GM18873 (cell line): ENCODE measurements at regions not wholly inside any gene's neighbourhood (a gene's known extent, or its start where the extent isn't known, plus 50 kb on each side); places are given as distances from the start of the nearest gene placed in this dataset.

Experiments
- ATAC-seq: cut with Tn5 transposase; IDR thresholded peaks from one replicate; pipeline ENCODE4 v1.9.1; 2021; ENCODE audit warnings: mild to moderate bottlenecking, moderate library complexity, moderate number of reproducible peaks; ENCODE audit not compliant: unreplicated experiment, low FRiP score

- no peak for ATAC-seq
Measured at GRCh38 chr1:56423716-56424115, 155.6 kb downstream of the PLPP3 start.

GRCh38 chr1:56418151-56418631 is 161.2 kb downstream of the PLPP3 start:
- no peak for ATAC-seq

- ATAC-seq, result no peak
Measured at GRCh38 chr1:56417646-56418045, 161.7 kb downstream of the PLPP3 start.

- ATAC-seq, result no peak
Measured at GRCh38 chr1:56416495-56416894, 162.9 kb downstream of the PLPP3 start.

- ATAC-seq, result no peak
Measured at GRCh38 chr1:56415720-56416119, 163.6 kb downstream of the PLPP3 start.

- ATAC-seq, result no peak
Measured at GRCh38 chr1:56415258-56415657, 164.1 kb downstream of the PLPP3 start.

GRCh38 chr1:56414728-56415224 is 164.6 kb downstream of the PLPP3 start:
- no peak for ATAC-seq

GRCh38 chr1:56413671-56414199 is 165.6 kb downstream of the PLPP3 start:
- ATAC-seq, result no peak

- no peak for ATAC-seq
Measured at GRCh38 chr1:56411484-56412180, 167.7 kb downstream of the PLPP3 start.

GRCh38 chr1:56411021-56411420 is 168.3 kb downstream of the PLPP3 start:
- ATAC-seq, result no peak

GRCh38 chr1:56410405-56410804 is 169.0 kb downstream of the PLPP3 start:
- no peak for ATAC-seq

GRCh38 chr1:56409112-56409691 is 170.2 kb downstream of the PLPP3 start:
- ATAC-seq, result no peak

GRCh38 chr1:56406821-56407220 is 172.5 kb downstream of the PLPP3 start:
- ATAC-seq, result no peak

- ATAC-seq, result no peak
Measured at GRCh38 chr1:56404561-56405030, 174.8 kb downstream of the PLPP3 start.

- no peak for ATAC-seq
Measured at GRCh38 chr1:56404066-56404465, 175.3 kb downstream of the PLPP3 start.

GRCh38 chr1:56403321-56403720 is 176.0 kb downstream of the PLPP3 start:
- ATAC-seq, result no peak

- ATAC-seq, result no peak
Measured at GRCh38 chr1:56401191-56401590, 178.2 kb downstream of the PLPP3 start.

GRCh38 chr1:56400526-56400925 is 178.8 kb downstream of the PLPP3 start:
- ATAC-seq, result no peak

- no peak for ATAC-seq
Measured at GRCh38 chr1:56399795-56400194, 179.6 kb downstream of the PLPP3 start.

GRCh38 chr1:56399326-56399725 is 180.0 kb downstream of the PLPP3 start:
- ATAC-seq, result no peak

GRCh38 chr1:56397811-56398231 is 181.5 kb downstream of the PLPP3 start:
- no peak for ATAC-seq

- ATAC-seq, result no peak
Measured at GRCh38 chr1:56397409-56397808, 182.0 kb downstream of the PLPP3 start.
